ENCODE measurements at regions not wholly inside any gene's neighbourhood (a gene's known extent, or its start where the extent isn't known, plus 50 kb on each side); places are given as distances from the start of the nearest gene placed in this dataset.

- Histone ChIP-seq H3K27ac (ENCODE audit: low read depth, low read length) (no peak overlapping the region), H3K36me3 (ENCODE audit: insufficient read depth, low read length) (no peaks in the 10 kb centered on the region), H3K79me2 (ENCODE audit: insufficient read depth, low read length) (no peaks in the 10 kb centered on the region), H3K4me1 (ENCODE audit: insufficient read depth, low read length) (no peaks in the 10 kb centered on the region), H3K9me3 (ENCODE audit: low read depth, low read length) (no peaks in the 10 kb centered on the region), H3K4me3 (ENCODE audit: insufficient read depth, low read length) (no peak overlapping the region), H2AFZ (ENCODE audit: low read length) (no peak overlapping the region), H4K20me1 (ENCODE audit: insufficient read depth, low read length) (no peaks in the 10 kb centered on the region), H3K27me3 (ENCODE audit: insufficient read depth, low read length) (no peaks in the 10 kb centered on the region), H3K4me2 (ENCODE audit: insufficient read depth, low read length) (no peak overlapping the region)
- no peak for TF ChIP-seq CTCF (IDR thresholded peaks at IDR 0.05; ENCODE audit: extremely low read depth, low read depth, low read length)
- DNase-seq (ENCODE audit: insufficient read length, low spot score, missing footprints), result no peak
Measured at GRCh38 chr21:17082843-17083483, 429.9 kb upstream of the CXADR start.

GRCh38 chr21:17085707-17086106 is 427.1 kb upstream of the CXADR start:
- H3K27me3 ChIP-seq (ENCODE audit: insufficient read depth, low read length), result no peaks in the 10 kb centered on the region
- no peaks in the 10 kb centered on the region for H3K4me1 ChIP-seq (ENCODE audit: insufficient read depth, low read length)
- no peak for TF ChIP-seq CTCF (IDR thresholded peaks at IDR 0.05; ENCODE audit: extremely low read depth, low read depth, low read length)
- no peak overlapping the region for H3K27ac ChIP-seq (ENCODE audit: low read depth, low read length)
- no peaks in the 10 kb centered on the region for H3K79me2 ChIP-seq (ENCODE audit: insufficient read depth, low read length)
- no peaks in the 10 kb centered on the region for H3K9me3 ChIP-seq (ENCODE audit: low read depth, low read length)
- DNase-seq (ENCODE audit: insufficient read length, low spot score, missing footprints), result no peak
- H3K4me2 ChIP-seq (ENCODE audit: insufficient read depth, low read length), result no peak overlapping the region
- no peak overlapping the region for H3K4me3 ChIP-seq (ENCODE audit: insufficient read depth, low read length)
- H2AFZ ChIP-seq (ENCODE audit: low read length), result no peak overlapping the region
- no peaks in the 10 kb centered on the region for H4K20me1 ChIP-seq (ENCODE audit: insufficient read depth, low read length)
- H3K36me3 ChIP-seq (ENCODE audit: insufficient read depth, low read length), result no peaks in the 10 kb centered on the region

GRCh38 chr21:17088500-17088899 is 424.3 kb upstream of the CXADR start:
- no peak for DNase-seq (ENCODE audit: insufficient read length, low spot score, missing footprints)
- no peaks in the 10 kb centered on the region for H3K4me1 ChIP-seq (ENCODE audit: insufficient read depth, low read length)
- H3K9me3 ChIP-seq (ENCODE audit: low read depth, low read length), result no peaks in the 10 kb centered on the region
- no peak overlapping the region for H3K27ac ChIP-seq (ENCODE audit: low read depth, low read length)
- no peaks in the 10 kb centered on the region for H3K79me2 ChIP-seq (ENCODE audit: insufficient read depth, low read length)
- no peaks in the 10 kb centered on the region for H3K36me3 ChIP-seq (ENCODE audit: insufficient read depth, low read length)
- no peaks in the 10 kb centered on the region for H4K20me1 ChIP-seq (ENCODE audit: insufficient read depth, low read length)
- TF ChIP-seq CTCF (IDR thresholded peaks at IDR 0.05; ENCODE audit: extremely low read depth, low read depth, low read length), result no peak
- H3K4me3 ChIP-seq (ENCODE audit: insufficient read depth, low read length), result no peak overlapping the region
- H2AFZ ChIP-seq (ENCODE audit: low read length), result no peak overlapping the region
- no peak overlapping the region for H3K4me2 ChIP-seq (ENCODE audit: insufficient read depth, low read length)
- no peaks in the 10 kb centered on the region for H3K27me3 ChIP-seq (ENCODE audit: insufficient read depth, low read length)

- no peak overlapping the region for H3K27ac ChIP-seq (ENCODE audit: low read depth, low read length)
- H3K27me3 ChIP-seq (ENCODE audit: insufficient read depth, low read length), result no peaks in the 10 kb centered on the region
- no peaks in the 10 kb centered on the region for H3K9me3 ChIP-seq (ENCODE audit: low read depth, low read length)
- H3K4me2 ChIP-seq (ENCODE audit: insufficient read depth, low read length), result no peak overlapping the region
- H3K4me3 ChIP-seq (ENCODE audit: insufficient read depth, low read length), result no peak overlapping the region
- no peaks in the 10 kb centered on the region for H3K4me1 ChIP-seq (ENCODE audit: insufficient read depth, low read length)
- no peaks in the 10 kb centered on the region for H4K20me1 ChIP-seq (ENCODE audit: insufficient read depth, low read length)
- no peaks in the 10 kb centered on the region for H3K79me2 ChIP-seq (ENCODE audit: insufficient read depth, low read length)
- TF ChIP-seq CTCF (IDR thresholded peaks at IDR 0.05; ENCODE audit: extremely low read depth, low read depth, low read length), result no peak
- no peaks in the 10 kb centered on the region for H3K36me3 ChIP-seq (ENCODE audit: insufficient read depth, low read length)
- DNase-seq (ENCODE audit: insufficient read length, low spot score, missing footprints), result no peak
- H2AFZ ChIP-seq (ENCODE audit: low read length), result no peak overlapping the region
Measured at GRCh38 chr21:17089091-17089491, 423.8 kb upstream of the CXADR start.
